GM12892 (cell line): ENCODE measurements at regions not wholly inside any gene's neighbourhood (a gene's known extent, or its start where the extent isn't known, plus 50 kb on each side); places are given as distances from the start of the nearest gene placed in this dataset.

Experiments used
- DNase-seq: peaks from one replicate; pipeline ENCODE4 v3.0.0; 2011; ENCODE audit not compliant: insufficient read length
- FAIRE-seq: peaks from 2 replicates; lab custom pipeline; 2011; peaks lifted over from hg19 to GRCh38; lab: Jason Lieb, UNC
- POLR2A ChIP-seq: IDR thresholded peaks from 2 replicates; pipeline ENCODE4 v1.6.1; 2011; ENCODE audit warnings: low read depth, low read length, control low read depth
- POLR2AphosphoS5 ChIP-seq: IDR thresholded peaks from 2 replicates; pipeline ENCODE4 v1.6.1; 2011; ENCODE audit warnings: low read depth, low read length, control low read depth
- TAF1 ChIP-seq: IDR thresholded peaks from 2 replicates; pipeline ENCODE4 v1.6.1; 2011; ENCODE audit warnings: low read depth, mild to moderate bottlenecking, control low read depth, low read length, borderline replicate concordance

DNA sequence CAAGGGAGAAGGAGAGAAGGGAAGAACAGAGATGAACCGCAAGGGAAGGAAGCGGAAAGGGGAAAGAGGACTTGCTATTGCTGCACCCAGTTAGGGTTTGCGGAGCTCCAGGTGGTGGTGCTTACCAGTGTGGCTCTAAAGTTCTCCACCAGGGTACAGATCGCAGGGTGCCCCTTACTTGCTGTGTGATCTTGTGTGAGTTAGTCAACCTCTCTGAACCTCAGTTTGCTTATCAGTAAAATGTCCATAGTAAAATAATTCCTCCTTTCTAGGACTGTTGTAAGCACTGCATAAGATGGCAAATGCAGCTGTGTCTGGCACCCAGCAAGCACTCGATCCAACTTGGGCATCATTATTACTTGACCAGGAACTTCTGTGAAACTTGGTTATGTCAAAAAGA is 230.7 kb upstream of the CDH5 start:
- no peak for FAIRE-seq
- DNase-seq: no peak
- TF ChIP-seq POLR2AphosphoS5 (no peak), TAF1 (no peak), POLR2A (no peak)

DNA sequence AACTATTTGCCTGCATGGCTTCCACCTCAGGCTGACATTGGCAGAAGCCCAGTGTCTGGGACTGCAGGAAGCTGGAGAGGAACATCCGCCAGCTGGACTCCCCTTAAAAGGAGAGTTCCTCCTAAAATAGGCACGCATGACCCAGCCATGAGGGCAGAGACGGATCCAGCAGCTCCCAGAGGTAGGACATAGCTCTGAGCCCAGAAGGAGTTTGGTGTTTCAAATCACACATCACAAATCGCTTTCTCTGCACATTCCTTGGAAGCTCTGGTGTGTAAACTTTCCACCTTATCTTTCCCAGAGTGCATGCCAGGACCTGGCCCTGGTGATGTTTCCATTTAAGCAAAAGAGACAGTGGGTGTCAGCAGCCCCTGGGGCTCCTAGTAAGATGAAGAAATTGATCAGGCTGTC is 231.1 kb upstream of the CDH5 start:
- TF ChIP-seq TAF1: no peak
- DNase-seq: no peak
- FAIRE-seq: no peak

DNA sequence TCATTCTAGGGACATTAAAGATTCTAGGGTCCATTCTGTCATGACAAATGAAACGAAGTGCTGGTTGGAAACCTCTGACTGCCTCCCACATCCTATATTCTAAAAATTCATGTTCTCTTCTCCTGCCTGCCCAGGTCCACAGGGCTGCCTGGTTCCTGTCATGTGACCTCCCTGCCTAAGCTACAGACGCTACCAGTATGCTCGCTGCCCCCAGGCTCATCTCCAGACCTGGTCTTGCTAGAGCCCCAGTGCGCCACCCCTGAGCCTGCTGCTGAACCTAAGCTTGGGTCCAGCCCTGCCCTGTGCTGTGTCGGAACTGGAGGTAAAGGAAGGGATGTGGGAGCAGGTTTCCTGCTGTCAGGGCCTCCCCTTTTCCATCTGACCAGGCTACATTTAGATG is 231.6 kb upstream of the CDH5 start:
- TF ChIP-seq TAF1 (no peak), POLR2A (no peak), POLR2AphosphoS5 (no peak)
- FAIRE-seq (no peak), DNase-seq (no peak)

DNA sequence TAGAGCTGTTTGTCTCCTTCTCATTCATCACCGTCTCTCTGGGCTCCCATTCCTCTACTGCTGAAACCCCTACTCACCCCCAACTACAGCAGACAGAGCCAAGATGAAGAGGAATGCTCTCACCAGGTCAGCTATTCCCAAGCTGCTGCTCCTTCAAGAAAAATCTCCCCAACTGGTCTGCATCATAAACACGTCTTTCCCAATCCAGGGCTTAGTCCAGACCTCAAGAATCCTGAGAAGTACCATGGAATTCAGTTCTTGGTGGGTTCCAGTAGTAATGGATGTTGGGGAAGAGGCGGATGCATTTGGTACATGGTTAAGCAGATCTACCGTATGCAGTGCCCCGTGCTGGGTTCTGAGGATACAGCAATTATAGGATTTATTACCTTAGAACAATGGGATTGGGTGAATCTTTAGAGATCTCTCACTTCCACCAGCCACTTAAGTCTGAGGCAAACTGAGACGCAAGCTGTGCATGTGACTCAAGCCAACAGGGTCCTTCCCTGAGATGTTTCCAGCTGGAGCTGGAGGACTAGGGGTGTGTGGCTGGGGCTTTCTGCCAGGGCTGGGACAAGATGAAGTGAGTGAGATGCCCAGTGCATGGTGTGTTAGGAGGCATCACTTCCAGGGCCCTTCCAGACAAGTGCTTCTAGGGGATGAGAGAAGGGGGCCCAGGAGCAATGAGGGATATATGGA is 232.7 kb upstream of the CDH5 start:
- FAIRE-seq: no peak
- no peak for DNase-seq
- TF ChIP-seq POLR2A: no peak
- no peak for TF ChIP-seq POLR2AphosphoS5
- TF ChIP-seq TAF1: no peak

DNA sequence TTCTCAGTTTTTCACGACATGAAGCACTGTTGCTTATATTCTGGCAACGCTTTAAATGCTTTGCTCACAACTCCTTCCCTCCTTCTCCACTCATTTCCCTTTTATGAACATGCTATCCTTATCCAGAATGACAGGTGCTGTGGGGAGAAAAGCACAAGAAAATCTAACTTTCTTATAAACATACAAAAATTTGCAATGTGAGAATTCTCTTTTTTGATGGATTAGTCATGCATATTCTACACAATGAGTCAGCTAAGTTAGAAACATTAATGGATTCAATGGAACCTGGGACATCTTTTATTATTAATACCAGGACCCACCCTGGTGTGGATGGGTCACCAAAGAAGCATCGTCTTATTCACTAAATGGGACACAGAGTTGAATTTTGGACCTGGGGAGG is 234.6 kb upstream of the CDH5 start:
- FAIRE-seq: no peak
- DNase-seq: no peak
- TF ChIP-seq POLR2A (no peak), POLR2AphosphoS5 (no peak), TAF1 (no peak)

DNA sequence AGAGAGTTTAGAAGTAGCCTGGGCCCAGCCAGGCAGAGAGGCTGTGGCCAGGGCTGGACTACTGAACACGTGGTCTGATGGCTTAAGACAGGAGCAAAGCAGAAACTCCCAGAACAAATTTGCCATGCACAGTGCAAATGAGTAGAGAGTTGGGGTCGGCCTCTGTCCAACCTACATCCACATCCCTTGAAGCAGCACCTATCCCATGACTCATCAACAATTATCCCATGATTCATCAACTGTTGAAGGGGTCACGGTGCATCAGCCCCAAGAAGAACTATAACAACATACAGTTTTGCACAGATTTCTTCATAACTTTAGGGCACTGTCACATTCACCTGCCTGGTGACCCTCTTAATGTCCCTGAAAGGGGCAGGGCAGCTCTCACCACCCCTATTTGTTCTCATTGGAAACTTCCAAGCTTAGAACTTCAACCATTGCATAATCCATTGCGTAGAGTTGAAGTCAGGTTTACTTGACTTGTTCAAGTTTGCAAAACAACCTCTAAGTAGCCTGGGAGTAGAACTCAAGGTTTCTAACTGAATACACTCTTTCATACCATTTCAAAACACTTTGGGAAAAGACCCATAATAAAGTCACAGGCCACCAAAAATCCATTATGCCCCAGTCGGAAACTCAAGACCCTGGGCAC is 235.2 kb upstream of the CDH5 start:
- no peak for FAIRE-seq
- DNase-seq: no peak

DNA sequence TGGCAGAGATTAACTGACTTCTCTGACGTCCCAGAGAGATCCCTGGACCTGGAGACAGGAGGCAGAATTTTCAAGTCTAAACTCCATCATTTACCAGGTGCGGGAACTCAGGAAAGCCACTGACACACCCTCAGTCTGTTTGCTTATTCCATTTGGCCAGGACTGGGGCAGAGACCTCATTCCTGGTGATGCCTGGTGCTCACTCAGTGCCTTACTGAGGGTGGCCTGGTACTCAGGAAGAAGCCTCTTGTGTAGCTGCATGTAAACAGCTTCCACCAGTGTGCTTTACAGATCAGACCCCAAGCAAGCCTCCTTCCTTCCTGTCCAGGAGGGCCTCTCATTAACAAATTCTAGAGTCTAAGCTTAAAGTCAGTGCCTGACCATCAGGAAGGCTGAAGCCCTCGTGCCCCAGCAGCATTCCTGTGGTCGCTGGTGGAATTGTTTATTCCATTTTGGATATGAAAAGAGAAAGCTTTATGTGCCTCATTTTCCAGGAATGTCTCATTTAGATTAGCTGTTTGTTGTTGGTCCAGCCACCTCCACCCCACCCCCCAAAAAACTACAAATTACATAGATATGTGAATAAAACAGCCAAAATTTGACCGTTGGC is 236.1 kb upstream of the CDH5 start:
- DNase-seq (no peak), FAIRE-seq (no peak)
- no peak for TF ChIP-seq POLR2AphosphoS5
- TF ChIP-seq POLR2A: no peak
- no peak for TF ChIP-seq TAF1

More for the DNA sequence above, 235.2 kb upstream of the CDH5 start:
- TF ChIP-seq POLR2AphosphoS5 (no peak), POLR2A (no peak), TAF1 (no peak)

DNA sequence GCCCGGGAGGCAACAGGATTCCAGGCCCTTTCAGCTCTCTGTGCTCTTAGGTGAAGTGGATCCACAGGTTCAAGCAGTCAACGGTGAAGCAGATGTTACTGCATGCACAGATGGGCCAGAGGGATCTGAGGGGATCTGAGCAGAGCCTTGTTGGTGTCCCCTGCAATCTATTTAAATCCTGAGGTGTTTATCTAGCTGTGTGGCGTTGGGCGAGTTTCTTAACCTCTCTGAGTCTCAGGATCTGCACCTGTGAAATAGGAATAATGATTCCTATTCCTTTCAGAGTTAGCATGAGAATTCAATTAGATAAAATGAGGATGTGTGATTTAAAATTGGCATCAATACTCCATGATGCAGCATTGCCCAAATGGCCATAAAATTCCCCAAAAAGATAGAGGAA is 237.3 kb upstream of the CDH5 start:
- no peak for DNase-seq
- FAIRE-seq: no peak
- no peak for TF ChIP-seq TAF1
- no peak for TF ChIP-seq POLR2A
- TF ChIP-seq POLR2AphosphoS5: no peak

DNA sequence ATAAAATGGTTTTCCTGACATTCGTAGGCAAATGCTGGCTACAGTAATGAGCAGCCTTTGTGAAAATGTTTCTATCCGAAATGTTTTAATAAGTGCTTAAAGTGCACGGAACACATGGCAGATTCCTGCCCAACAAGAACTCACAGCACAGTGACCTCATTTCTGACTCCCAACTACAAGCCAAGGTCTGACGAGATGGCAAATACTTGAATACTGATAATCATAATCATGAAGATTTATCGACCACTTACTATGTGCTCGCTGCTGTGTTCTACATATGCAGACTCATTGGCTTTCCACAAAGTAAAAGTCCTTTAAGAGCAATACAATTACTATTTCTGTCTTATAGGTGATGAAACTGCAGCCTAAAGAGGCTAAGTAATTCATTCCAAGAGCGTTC is 238.1 kb upstream of the CDH5 start:
- TF ChIP-seq TAF1 (no peak), POLR2A (no peak), POLR2AphosphoS5 (no peak)
- FAIRE-seq (no peak), DNase-seq (no peak)

DNA sequence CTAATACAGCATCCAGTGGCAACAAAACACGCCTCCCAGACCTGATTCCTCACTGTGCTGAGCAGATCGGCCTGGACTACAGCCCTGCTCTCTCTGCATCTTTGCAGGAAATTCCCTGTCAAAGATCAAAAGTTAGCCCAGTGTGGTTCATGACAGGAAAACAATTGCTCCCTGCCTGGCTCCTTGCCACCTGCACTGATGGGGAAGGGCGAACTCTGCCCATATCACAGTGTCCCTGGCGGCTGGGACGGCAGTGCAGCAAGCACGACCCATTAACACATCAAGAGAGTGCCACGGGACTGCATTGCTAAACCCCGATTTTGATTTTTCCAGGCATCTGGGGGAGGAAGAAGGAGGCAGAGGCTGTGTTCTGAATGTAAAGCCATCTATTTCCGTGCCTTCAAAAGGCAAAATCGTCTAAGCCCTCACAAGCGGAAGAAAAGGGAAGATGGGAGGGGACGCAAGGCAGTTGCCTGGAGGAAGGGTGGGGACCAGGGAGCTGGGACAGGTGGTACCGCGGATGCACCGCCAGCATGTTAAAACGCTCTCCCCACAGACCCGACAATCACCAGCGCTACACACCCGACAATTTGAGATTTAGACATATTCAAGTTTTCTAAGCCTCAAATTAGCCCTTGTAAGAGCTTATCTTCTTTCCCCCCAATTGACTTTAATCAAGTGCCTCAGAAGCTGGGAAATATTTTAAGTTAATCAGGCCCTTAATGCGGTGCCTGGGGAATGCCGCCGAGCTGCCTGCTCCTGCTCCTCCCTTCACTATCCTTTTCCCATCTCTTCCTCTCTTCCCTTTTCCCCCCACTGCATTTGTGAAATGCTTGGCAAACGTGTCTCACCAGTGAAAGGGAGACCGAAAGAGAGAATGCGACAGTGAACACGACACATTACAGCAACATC is 238.8 kb upstream of the CDH5 start:
- FAIRE-seq (peak; percentile 44), DNase-seq (no peak)
- TF ChIP-seq POLR2A: no peak
- no peak for TF ChIP-seq POLR2AphosphoS5
- TF ChIP-seq TAF1: no peak

DNA sequence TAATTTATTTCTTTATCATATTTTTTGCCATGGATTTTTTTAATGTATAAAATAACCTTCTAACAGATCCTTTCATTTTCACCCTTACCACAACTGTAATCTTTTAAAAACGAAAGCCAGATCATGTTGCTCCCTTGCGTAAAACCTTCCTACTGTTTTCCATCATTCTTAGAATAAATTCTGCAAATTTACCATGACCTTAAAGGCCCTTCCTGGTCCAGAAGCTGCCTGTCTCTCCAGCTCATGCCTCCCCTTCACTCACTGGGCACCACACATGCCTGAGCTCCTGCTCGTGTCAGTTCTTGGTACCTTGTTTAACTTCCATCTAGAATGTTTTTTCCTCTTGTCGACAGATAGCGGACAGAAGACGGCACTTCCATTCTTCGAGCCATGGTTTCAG is 245.0 kb upstream of the CDH5 start:
- FAIRE-seq (no peak), DNase-seq (no peak)
- TF ChIP-seq POLR2A (no peak), POLR2AphosphoS5 (no peak), TAF1 (no peak)
